ENCODE measurements at regions not wholly inside any gene's neighbourhood (a gene's known extent, or its start where the extent isn't known, plus 50 kb on each side); places are given as distances from the start of the nearest gene placed in this dataset.
"Not testable (repeated sequence)": the region's sequence is repeated elsewhere in the genome, so short reads cannot be mapped to it uniquely, and the experiment has no call there.

DNA sequence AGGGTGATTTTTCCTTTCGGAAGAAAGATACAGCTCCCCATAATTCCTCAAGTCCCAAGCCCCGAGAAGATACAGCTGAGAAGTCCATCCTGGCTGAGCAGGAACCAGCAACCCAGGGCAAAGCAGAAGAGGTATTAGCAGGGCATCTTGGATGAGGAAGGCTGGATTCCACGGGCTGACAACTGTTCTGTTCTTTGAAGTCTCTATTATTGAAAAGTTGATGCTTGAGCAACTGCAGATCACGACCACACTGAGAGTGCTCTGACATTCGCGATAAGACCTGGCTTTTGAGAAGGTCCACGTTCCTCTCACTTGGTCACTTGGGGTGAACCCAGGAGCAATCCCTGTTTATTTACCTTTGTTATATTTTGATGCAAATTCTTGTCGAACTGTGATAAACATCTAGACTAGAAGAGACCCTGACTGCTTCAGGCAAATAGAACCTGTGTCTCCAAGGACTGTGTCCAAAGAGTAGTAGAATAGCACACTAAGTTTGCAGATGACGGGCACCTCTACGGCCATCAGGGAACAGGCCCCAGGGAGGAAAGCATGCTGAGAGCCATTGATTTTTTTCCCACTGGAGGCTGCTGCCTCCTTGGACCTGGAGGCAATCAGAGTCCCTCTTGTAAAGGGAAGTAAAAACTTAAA lies 133.1 kb downstream of the ARL4C start:
- Histone ChIP-seq H3K4me3 (no peak overlapping the region), H3K4me1 (replicated peaks in 1 of 2) (peaks cover 25 to 29% of the 10 kb centered on the region in 2 donors), H3K27ac (no peak overlapping the region)
- WGBS, 10 experiments = 0 to 81% (median 26%) methylated on average over 1 to 7 of the region's 10 CpGs; no CpG with 5 or more reads in 1 of the 10 experiments
- in situ Hi-C loops (cut with MboI; ENCODE audit: low pct_unique_long_range_greater_than_20kb in 2 of 9, low sequenced_read_pairs in 9 of 9, unreplicated experiment in 9 of 9) = no loop called here
- peak in 2 of 8 experiments; percentile 5 to 8 for ATAC-seq (replicated peaks in 6 of 8)

- peak in 7 of 8 experiments; percentile 18 to 91 (median 85) for ATAC-seq (replicated peaks in 6 of 8)
- Histone ChIP-seq H3K27ac (no peak overlapping the region), H3K4me3 (no peak overlapping the region), H3K4me1 (replicated peaks in 1 of 2) (peaks cover 24 to 29% of the 10 kb centered on the region in 2 donors)
- 0 to 61% (median 5%) methylated on average over 1 to 4 of the region's 4 CpGs; no CpG with 5 or more reads in 3 of the 10 experiments for WGBS, 10 experiments
- in situ Hi-C loops (cut with MboI; ENCODE audit: low pct_unique_long_range_greater_than_20kb in 2 of 9, low sequenced_read_pairs in 9 of 9, unreplicated experiment in 9 of 9) = no loop called here
Measured at GRCh38 chr2:234363011-234363487, 133.8 kb downstream of the ARL4C start.

DNA sequence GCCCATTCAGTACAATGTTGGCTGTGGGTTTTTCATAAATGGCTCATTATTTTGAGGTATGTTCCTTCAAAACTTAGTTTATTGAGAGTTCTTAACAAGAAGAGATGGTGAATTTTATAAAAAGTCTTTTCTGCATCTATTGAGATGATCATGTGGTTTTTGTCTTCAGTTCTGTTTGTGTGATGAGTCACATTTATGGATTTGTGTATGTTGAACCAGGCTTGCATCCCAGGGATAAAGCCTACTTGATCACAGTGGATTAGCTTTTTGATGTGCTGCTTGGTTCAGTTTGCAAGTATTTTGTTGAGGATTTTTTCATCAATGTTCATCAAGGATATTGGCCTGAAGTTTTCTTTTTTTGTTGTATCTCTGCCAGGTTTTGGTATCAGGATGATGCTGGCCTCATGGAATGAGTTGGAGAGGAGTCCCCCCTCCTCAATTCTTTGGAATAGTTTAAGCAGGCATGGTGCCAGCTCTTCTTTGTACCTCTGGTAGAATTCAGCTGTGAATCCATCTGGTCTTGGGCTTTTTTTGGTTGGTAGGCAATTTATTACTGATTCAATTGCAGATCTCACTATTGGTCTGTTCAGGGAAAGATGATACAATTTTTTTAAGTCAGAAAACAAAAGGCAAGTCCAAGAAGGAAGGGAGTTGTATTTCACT lies 136.4 kb downstream of the ARL4C start:
- H3K4me3 ChIP-seq = not testable (repeated sequence)

DNA sequence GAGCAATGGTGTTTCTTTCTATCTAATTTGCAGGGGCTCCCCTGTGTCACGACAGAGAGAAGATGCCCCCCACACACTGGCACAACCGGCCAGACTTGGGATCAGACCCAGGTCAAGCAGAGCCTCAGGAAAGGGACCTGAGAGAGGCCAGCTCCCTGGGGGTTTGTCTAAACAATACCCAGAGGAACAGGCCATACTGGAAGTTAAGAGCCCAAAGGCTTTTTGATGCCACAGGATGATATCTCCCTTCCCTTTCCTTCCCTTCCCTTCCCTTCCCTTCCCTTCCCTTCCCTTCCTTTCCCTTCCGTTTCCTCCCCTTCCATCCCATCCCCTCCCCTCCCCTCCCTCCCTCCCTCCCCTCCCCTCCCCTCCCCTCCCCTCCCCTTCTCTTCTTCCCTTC lies 139.2 kb downstream of the ARL4C start:
- Histone ChIP-seq H3K4me3 (no peak overlapping the region), H3K27ac (no peak overlapping the region), H3K4me1 (replicated peaks in 1 of 2) (peaks cover 13 to 15% of the 10 kb centered on the region in 2 donors)
- in situ Hi-C loops (cut with MboI; ENCODE audit: low pct_unique_long_range_greater_than_20kb in 2 of 9, low sequenced_read_pairs in 9 of 9, unreplicated experiment in 9 of 9) = no loop called here
- ATAC-seq (replicated peaks in 6 of 8) = no peak
- WGBS, 10 experiments = 83% methylated on average over 1 of the region's 3 CpGs; no CpG with 5 or more reads in 9 of the 10 experiments

More for the DNA sequence above, 136.4 kb downstream of the ARL4C start:
- in situ Hi-C loops (cut with MboI; ENCODE audit: low pct_unique_long_range_greater_than_20kb in 2 of 9, low sequenced_read_pairs in 9 of 9, unreplicated experiment in 9 of 9); H3K27ac ChIP-seq; ATAC-seq (replicated peaks in 6 of 8): not testable (repeated sequence)
- H3K4me1 ChIP-seq (replicated peaks in 1 of 2) = peaks cover 19 to 23% of the 10 kb centered on the region in 2 donors

- WGBS, 10 experiments = 0 to 100% (median 32%) methylated on average over 1 to 5 of the region's 6 CpGs
- ATAC-seq (replicated peaks in 6 of 8) = peak in 5 of 8 experiments; percentile 47 to 85 (median 56)
- in situ Hi-C loops (cut with MboI; ENCODE audit: low pct_unique_long_range_greater_than_20kb in 2 of 9, low sequenced_read_pairs in 9 of 9, unreplicated experiment in 9 of 9) = no loop called here
- Histone ChIP-seq H3K4me3 (no peak overlapping the region), H3K4me1 (replicated peaks in 1 of 2) (peaks cover 13 to 15% of the 10 kb centered on the region in 2 donors), H3K27ac (no peak overlapping the region)
Measured at GRCh38 chr2:234355808-234356365, 141.0 kb downstream of the ARL4C start.

- Histone ChIP-seq H3K4me3 (no peak overlapping the region), H3K4me1 (replicated peaks in 1 of 2) (peaks cover 13 to 15% of the 10 kb centered on the region in 2 donors), H3K27ac (no peak overlapping the region)
- peak in 5 of 8 experiments; percentile 71 to 95 (median 93) for ATAC-seq (replicated peaks in 6 of 8)
- in situ Hi-C loops (cut with MboI; ENCODE audit: low pct_unique_long_range_greater_than_20kb in 2 of 9, low sequenced_read_pairs in 9 of 9, unreplicated experiment in 9 of 9) = no loop called here
- WGBS, 10 experiments = 36 to 100% (median 62%) methylated on average over 1 to 10 of the region's 12 CpGs; no CpG with 5 or more reads in 1 of the 10 experiments
Measured at GRCh38 chr2:234355021-234355720, 141.7 kb downstream of the ARL4C start.

- 77 to 100% (median 98%) methylated on average over 1 to 6 of the region's 7 CpGs; no CpG with 5 or more reads in 5 of the 10 experiments for WGBS, 10 experiments
- in situ Hi-C loops (cut with MboI; ENCODE audit: low pct_unique_long_range_greater_than_20kb in 2 of 9, low sequenced_read_pairs in 9 of 9, unreplicated experiment in 9 of 9) = no loop called here
- no peak for ATAC-seq (replicated peaks in 6 of 8)
- H3K4me3 ChIP-seq = no peak overlapping the region
- peaks cover 13 to 15% of the 10 kb centered on the region in 2 donors for H3K4me1 ChIP-seq (replicated peaks in 1 of 2)
- no peak overlapping the region for H3K27ac ChIP-seq
Measured at GRCh38 chr2:234352270-234352669, 144.6 kb downstream of the ARL4C start.

DNA sequence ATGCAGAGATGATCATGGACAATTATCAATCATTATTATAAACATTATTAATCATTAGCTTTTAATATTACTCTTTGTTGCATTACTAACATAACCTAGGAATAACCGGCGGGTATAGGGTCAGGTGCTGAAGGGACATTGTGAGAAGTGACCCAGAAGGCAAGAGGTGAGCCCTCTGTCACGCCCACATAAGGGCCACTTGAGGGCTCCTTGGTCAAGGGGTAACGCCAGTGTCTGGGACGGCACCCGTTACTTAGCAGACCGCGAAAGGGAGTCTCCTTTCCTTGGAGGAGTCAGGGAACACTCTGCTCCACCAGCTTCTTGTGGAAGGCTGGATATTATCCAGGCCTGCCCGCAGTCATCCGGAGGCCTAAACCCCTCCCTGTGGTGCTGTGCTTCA lies 145.0 kb downstream of the ARL4C start:
- 60 to 100% (median 75%) methylated on average over 1 to 3 of the region's 10 CpGs; no CpG with 5 or more reads in 5 of the 10 experiments for WGBS, 10 experiments
- in situ Hi-C loops (cut with MboI; ENCODE audit: low pct_unique_long_range_greater_than_20kb in 2 of 9, low sequenced_read_pairs in 9 of 9, unreplicated experiment in 9 of 9) = not testable (repeated sequence)

GRCh38 chr2:234348081-234348480 lies 148.8 kb downstream of the ARL4C start:
- H3K4me3 ChIP-seq = no peak overlapping the region
- ATAC-seq (replicated peaks in 6 of 8) = no peak
- no peaks in the 10 kb centered on the region for H3K4me1 ChIP-seq (replicated peaks in 1 of 2)
- H3K27ac ChIP-seq = no peak overlapping the region
- in situ Hi-C loops (cut with MboI; ENCODE audit: low pct_unique_long_range_greater_than_20kb in 2 of 9, low sequenced_read_pairs in 9 of 9, unreplicated experiment in 9 of 9) = no loop called here
- WGBS, 10 experiments = 0 to 100% (median 93%) methylated on average over 1 to 9 of the region's 9 CpGs; no CpG with 5 or more reads in 1 of the 10 experiments

More for the DNA sequence above, 145.0 kb downstream of the ARL4C start:
- not testable (repeated sequence) for ATAC-seq (replicated peaks in 6 of 8); H3K27ac ChIP-seq; H3K4me3 ChIP-seq
- peaks cover 13 to 15% of the 10 kb centered on the region in 2 donors for H3K4me1 ChIP-seq (replicated peaks in 1 of 2)

DNA sequence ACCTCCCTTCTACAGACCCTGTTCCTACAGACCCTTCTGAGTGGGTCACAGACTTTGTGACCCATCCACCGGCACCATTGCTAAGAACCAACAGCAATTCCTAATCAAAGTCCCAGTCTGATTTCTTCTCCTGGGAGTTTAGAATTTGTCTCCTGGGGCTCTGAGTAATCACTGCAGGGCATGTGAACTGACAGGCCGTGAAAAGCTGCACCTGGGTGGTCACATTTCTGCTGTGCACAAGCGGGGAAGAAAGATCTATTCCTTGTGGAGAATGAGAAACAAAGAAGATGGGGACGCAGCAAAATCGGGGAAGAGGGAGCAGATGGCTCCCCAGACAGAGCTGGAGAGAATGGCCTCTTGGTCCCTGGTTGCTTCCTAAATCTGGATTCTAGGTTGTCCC lies 151.0 kb downstream of the ARL4C start:
- no peak for ATAC-seq (replicated peaks in 6 of 8)
- in situ Hi-C loops (cut with MboI; ENCODE audit: low pct_unique_long_range_greater_than_20kb in 2 of 9, low sequenced_read_pairs in 9 of 9, unreplicated experiment in 9 of 9) = no loop called here
- Histone ChIP-seq H3K27ac (no peak overlapping the region), H3K4me1 (replicated peaks in 1 of 2) (no peaks in the 10 kb centered on the region), H3K4me3 (no peak overlapping the region)
- WGBS, 10 experiments = 65 to 96% (median 73%) methylated on average over 2 to 5 of the region's 5 CpGs; no CpG with 5 or more reads in 5 of the 10 experiments

DNA sequence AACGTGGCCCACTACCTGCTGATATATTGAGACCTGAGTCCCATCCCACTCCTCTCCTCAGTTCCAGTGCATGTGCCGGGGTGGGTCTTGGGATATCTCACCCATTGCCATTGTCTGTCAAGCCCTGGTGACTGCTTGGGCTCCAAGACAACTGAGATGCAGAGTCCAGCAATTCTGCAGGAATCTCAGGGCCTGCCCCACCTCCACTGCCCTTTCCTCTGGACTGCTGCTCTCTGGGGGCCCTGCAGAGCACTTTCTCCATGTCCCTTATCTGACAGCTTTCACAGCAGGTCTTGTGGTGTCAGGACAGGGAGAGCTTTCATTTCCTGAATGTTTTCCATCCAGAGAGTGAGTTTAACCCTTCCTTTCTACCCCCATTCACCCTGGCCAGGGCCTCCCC lies 152.9 kb downstream of the ARL4C start:
- Histone ChIP-seq H3K27ac (no peak overlapping the region), H3K4me3 (no peak overlapping the region), H3K4me1 (replicated peaks in 1 of 2) (no peaks in the 10 kb centered on the region)
- ATAC-seq (replicated peaks in 6 of 8) = peak in 1 of 8 experiments; percentile 86
- 40 to 83% methylated on average over 1 to 2 of the region's 2 CpGs; no CpG with 5 or more reads in 8 of the 10 experiments for WGBS, 10 experiments
- in situ Hi-C loops (cut with MboI; ENCODE audit: low pct_unique_long_range_greater_than_20kb in 2 of 9, low sequenced_read_pairs in 9 of 9, unreplicated experiment in 9 of 9) = no loop called here

DNA sequence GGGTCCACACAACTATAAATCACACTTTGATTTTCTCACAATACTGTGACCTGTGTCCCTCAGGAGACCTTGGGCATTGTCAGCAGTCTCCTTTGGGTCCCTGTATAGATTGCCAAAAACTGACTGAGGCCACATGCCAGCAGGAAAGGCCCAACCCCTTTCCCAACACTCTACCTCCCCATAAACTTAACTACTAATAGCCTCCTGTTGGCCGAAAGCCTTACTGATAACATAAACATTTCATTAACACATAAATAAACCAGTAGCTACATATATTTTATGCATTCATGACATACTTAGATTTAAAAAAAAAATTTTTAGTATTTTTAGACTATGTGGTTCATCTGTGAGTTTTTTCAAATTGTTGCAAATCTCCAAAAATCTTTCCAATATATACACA lies 153.5 kb downstream of the ARL4C start:
- WGBS, 10 experiments = 71 to 100% (median 88%) methylated on average over 1 of the region's 1 CpG; no CpG with 5 or more reads in 2 of the 10 experiments
- ATAC-seq (replicated peaks in 6 of 8) = no peak
- Histone ChIP-seq H3K27ac (no peak overlapping the region), H3K4me3 (no peak overlapping the region), H3K4me1 (replicated peaks in 1 of 2) (no peaks in the 10 kb centered on the region)
- in situ Hi-C loops (cut with MboI; ENCODE audit: low pct_unique_long_range_greater_than_20kb in 2 of 9, low sequenced_read_pairs in 9 of 9, unreplicated experiment in 9 of 9) = no loop called here
